ENCODE measurements at regions not wholly inside any gene's neighbourhood (a gene's known extent, or its start where the extent isn't known, plus 50 kb on each side); places are given as distances from the start of the nearest gene placed in this dataset.

- no peak for DNase-seq
These were observed 227.9 kb upstream of the COPS8 start for GRCh38 chr2:236857781-236858180.

GRCh38 chr2:236858661-236859060 is 227.0 kb upstream of the COPS8 start:
- DNase-seq = no peak

GRCh38 chr2:236859908-236860307 is 225.8 kb upstream of the COPS8 start:
- DNase-seq = no peak

GRCh38 chr2:236861196-236861875 is 224.4 kb upstream of the COPS8 start:
- DNase-seq = no peak

GRCh38 chr2:236861944-236862343 is 223.7 kb upstream of the COPS8 start:
- no peak for DNase-seq

GRCh38 chr2:236862526-236862925 is 223.2 kb upstream of the COPS8 start:
- no peak for DNase-seq

GRCh38 chr2:236862961-236863728 is 222.5 kb upstream of the COPS8 start:
- no peak for DNase-seq

GRCh38 chr2:236863729-236864126 is 222.0 kb upstream of the COPS8 start:
- DNase-seq = no peak

- no peak for DNase-seq
These were observed 220.6 kb upstream of the COPS8 start for GRCh38 chr2:236865052-236865451.

GRCh38 chr2:236866542-236867340 is 218.9 kb upstream of the COPS8 start:
- DNase-seq = no peak

- no peak for DNase-seq
These were observed 218.0 kb upstream of the COPS8 start for GRCh38 chr2:236867441-236868260.

- DNase-seq = no peak
These were observed 215.3 kb upstream of the COPS8 start for GRCh38 chr2:236870370-236870769.

GRCh38 chr2:236871500-236872001 is 214.1 kb upstream of the COPS8 start:
- DNase-seq = no peak

- no peak for DNase-seq
These were observed 213.7 kb upstream of the COPS8 start for GRCh38 chr2:236872015-236872414.

- no peak for DNase-seq
These were observed 212.7 kb upstream of the COPS8 start for GRCh38 chr2:236872981-236873380.

- DNase-seq = no peak
These were observed 212.1 kb upstream of the COPS8 start for GRCh38 chr2:236873636-236874035.

- no peak for DNase-seq
These were observed 210.7 kb upstream of the COPS8 start for GRCh38 chr2:236874866-236875481.

GRCh38 chr2:236875906-236876505 is 209.7 kb upstream of the COPS8 start:
- DNase-seq = no peak

- peak; percentile 61 for DNase-seq
These were observed 209.0 kb upstream of the COPS8 start for GRCh38 chr2:236876642-236877041.

GRCh38 chr2:236877972-236878371 is 207.7 kb upstream of the COPS8 start:
- no peak for DNase-seq

- DNase-seq = no peak
These were observed 206.2 kb upstream of the COPS8 start for GRCh38 chr2:236879416-236879963.
